ENCODE measurements at regions not wholly inside any gene's neighbourhood (a gene's known extent, or its start where the extent isn't known, plus 50 kb on each side); places are given as distances from the start of the nearest gene placed in this dataset.

DNA sequence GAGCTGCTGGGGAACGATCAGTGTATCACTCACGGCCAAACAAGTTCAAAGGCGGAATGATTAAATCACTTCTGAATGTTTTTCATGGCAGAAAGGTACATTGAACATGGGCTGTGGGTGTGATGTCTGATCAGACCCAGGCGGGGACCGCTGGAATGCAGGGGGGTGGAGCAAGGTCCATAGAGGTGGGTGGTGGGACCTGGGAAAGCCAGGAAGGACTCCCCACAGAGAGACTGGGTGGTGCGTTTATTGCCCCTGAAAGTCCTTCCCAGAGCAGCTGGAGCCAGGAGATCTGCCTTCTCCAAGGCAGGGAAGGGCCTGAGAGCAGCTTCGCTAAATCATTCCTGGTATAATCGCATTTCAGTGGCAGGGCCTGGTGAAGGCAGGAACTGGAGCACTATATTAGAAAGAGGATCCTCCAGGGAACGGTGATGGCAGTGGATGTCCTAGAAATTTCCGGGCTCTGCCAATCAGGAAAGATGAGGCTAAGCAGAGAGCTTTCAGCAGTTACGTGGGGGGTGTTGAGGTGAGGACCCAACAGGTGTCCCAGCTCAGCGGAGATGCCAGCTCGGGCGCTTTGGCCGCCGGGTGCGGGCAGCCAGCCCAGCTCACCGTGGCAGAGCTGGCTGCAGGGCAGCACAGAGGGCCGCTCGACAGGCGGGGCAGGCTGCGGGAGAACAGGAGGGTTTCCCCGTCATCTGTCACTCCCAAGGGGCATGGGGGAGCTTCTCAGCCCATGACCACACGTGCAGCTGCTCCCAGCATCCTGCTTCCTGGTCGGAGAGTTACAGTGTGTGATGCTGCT lies 271.7 kb downstream of the CTTN start:
- H3K36me3 ChIP-seq (ENCODE audit: control insufficient read depth in 1 of 2, insufficient read depth in 2 of 2, low read length in 2 of 2): no peaks in the 10 kb centered on the region
- TF ChIP-seq ZFX (IDR thresholded peaks at IDR 0.05) (no peak), SIN3A (IDR thresholded peaks at IDR 0.05; ENCODE audit: low read depth) (no peak), JUND (IDR thresholded peaks at IDR 0.05) (no peak), SP1 (IDR thresholded peaks at IDR 0.05; ENCODE audit: low read depth) (no peak), POLR2A (IDR thresholded peaks at IDR 0.05; ENCODE audit: borderline replicate concordance, extremely low read depth, insufficient read depth, insufficient read length) (no peak), EZH2 (IDR thresholded peaks at IDR 0.05) (no peak), TCF7L2 (IDR thresholded peaks at IDR 0.05; ENCODE audit: borderline replicate concordance, extremely low read depth, insufficient read depth, insufficient read length) (no peak), EZH2phosphoT487 (IDR thresholded peaks at IDR 0.05; ENCODE audit: borderline replicate concordance) (no peak)
- TF ChIP-seq, protein P1, sequence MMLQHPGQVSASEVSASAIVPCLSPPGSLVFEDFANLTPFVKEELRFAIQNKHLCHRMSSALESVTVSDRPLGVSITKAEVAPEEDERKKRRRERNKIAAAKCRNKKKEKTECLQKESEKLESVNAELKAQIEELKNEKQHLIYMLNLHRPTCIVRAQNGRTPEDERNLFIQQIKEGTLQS (IDR thresholded peaks at IDR 0.05): no peak
- TF ChIP-seq, protein P2, sequence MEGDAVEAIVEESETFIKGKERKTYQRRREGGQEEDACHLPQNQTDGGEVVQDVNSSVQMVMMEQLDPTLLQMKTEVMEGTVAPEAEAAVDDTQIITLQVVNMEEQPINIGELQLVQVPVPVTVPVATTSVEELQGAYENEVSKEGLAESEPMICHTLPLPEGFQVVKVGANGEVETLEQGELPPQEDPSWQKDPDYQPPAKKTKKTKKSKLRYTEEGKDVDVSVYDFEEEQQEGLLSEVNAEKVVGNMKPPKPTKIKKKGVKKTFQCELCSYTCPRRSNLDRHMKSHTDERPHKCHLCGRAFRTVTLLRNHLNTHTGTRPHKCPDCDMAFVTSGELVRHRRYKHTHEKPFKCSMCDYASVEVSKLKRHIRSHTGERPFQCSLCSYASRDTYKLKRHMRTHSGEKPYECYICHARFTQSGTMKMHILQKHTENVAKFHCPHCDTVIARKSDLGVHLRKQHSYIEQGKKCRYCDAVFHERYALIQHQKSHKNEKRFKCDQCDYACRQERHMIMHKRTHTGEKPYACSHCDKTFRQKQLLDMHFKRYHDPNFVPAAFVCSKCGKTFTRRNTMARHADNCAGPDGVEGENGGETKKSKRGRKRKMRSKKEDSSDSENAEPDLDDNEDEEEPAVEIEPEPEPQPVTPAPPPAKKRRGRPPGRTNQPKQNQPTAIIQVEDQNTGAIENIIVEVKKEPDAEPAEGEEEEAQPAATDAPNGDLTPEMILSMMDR (IDR thresholded peaks at IDR 0.05 in 2 of 3, conservative IDR thresholded peaks at IDR 0.05 in 1 of 3; ENCODE audit: borderline replicate concordance in 1 of 3, insufficient read depth in 1 of 3, low read depth in 2 of 3, low read length in 2 of 3): no peak
- ChIA-PET CTCF (no interaction called here), RAD21 (ENCODE audit: low non-redundant PET in 1 of 2, low total read pairs in 2 of 2, uncharacterized antibody in 2 of 2, unreplicated experiment in 2 of 2) (no interaction called here), POLR2A (no interaction called here)
- no peak overlapping the region for H3K4me3 ChIP-seq (replicated peaks in 1 of 2; ENCODE audit: low read depth in 1 of 2, low read length in 2 of 2)
- H3K4me2 ChIP-seq (ENCODE audit: low read length): no peak overlapping the region
- no peaks in the 10 kb centered on the region for H3K79me2 ChIP-seq (ENCODE audit: insufficient read depth, low read length)
- H3K4me1 ChIP-seq (ENCODE audit: control insufficient read depth in 1 of 2, insufficient read depth in 2 of 2, low read length in 2 of 2): no peaks in the 10 kb centered on the region; a peak in 1 of 4 replicates
- BruUV-seq (replicated peaks): no TSS peak
- intact Hi-C loops (cut with micrococcal nuclease): no loop called here
- no peaks in the 10 kb centered on the region for H3K27me3 ChIP-seq (ENCODE audit: insufficient read depth, low read length)
- H3K9ac ChIP-seq (ENCODE audit: low read length): no peak overlapping the region
- H3K9me3 ChIP-seq (ENCODE audit: control insufficient read depth in 1 of 2, insufficient read depth in 1 of 2, low read depth in 1 of 2, low read length in 2 of 2): no peaks in the 10 kb centered on the region
- DNase-seq (ENCODE audit: low read depth, low spot score) (no peak), ATAC-seq (no peak)
- H3K9me2 ChIP-seq (ENCODE audit: insufficient read depth): no peaks in the 10 kb centered on the region
- no peak overlapping the region for H3K27ac ChIP-seq (ENCODE audit: low read depth, low read length)
- H4K20me1 ChIP-seq (ENCODE audit: insufficient read depth): no peaks in the 10 kb centered on the region
- no peak overlapping the region for H2AFZ ChIP-seq (ENCODE audit: low read depth, low read length, poor library complexity, severe bottlenecking)
